ENCODE measurements at regions not wholly inside any gene's neighbourhood (a gene's known extent, or its start where the extent isn't known, plus 50 kb on each side); places are given as distances from the start of the nearest gene placed in this dataset.

GRCh38 chr1:80842796-80843195 is 957.9 kb upstream of the ADGRL2 start:
- Histone ChIP-seq H3K27ac (ENCODE audit: low read depth in 1 of 2, low read length in 2 of 2) (no peak overlapping the region), H3K9me3 (ENCODE audit: control insufficient read depth in 1 of 2, insufficient read depth in 1 of 2, low read length in 2 of 2) (peaks cover 0 to under 1% of the 10 kb centered on the region in 2 experiments), H3K27me3 (ENCODE audit: control insufficient read depth in 1 of 2, insufficient read depth in 2 of 2, low read length in 2 of 2) (no peaks in the 10 kb centered on the region), H3K4me3 (ENCODE audit: low read length) (no peak overlapping the region), H3K36me3 (ENCODE audit: insufficient read depth, low read length) (no peaks in the 10 kb centered on the region), H3K4me1 (ENCODE audit: insufficient read depth, low read length) (no peaks in the 10 kb centered on the region)
- no peak for TF ChIP-seq CTCF (IDR thresholded peaks at IDR 0.05)
- Mint-ChIP-seq H3K27me3 (no peaks in the 10 kb centered on the region), H3K36me3 (ENCODE audit: low read depth) (no peaks in the 10 kb centered on the region), H3K27ac (no peak overlapping the region), H3K9me3 (peaks cover 14% of the 10 kb centered on the region), H3K4me3 (no peak overlapping the region), H3K4me1 (ENCODE audit: low read depth) (no peaks in the 10 kb centered on the region)
- no peak for DNase-seq
- CTCF ChIA-PET = no interaction called here
- POLR2A ChIA-PET = no interaction called here
- no peak for ATAC-seq (ENCODE audit: poor library complexity)
- intact Hi-C loops (cut with DNase I, micrococcal nuclease) = no loop called here

GRCh38 chr1:80841261-80841660 is 959.5 kb upstream of the ADGRL2 start:
- no peaks in the 10 kb centered on the region for H3K36me3 ChIP-seq (ENCODE audit: insufficient read depth, low read length)
- ChIA-PET POLR2A (no interaction called here), CTCF (no interaction called here)
- intact Hi-C loops (cut with DNase I, micrococcal nuclease) = no loop called here
- no peak overlapping the region for H3K4me3 Mint-ChIP-seq
- H3K4me3 ChIP-seq (ENCODE audit: low read length) = no peak overlapping the region
- H3K27me3 ChIP-seq (ENCODE audit: control insufficient read depth in 1 of 2, insufficient read depth in 2 of 2, low read length in 2 of 2) = no peaks in the 10 kb centered on the region
- DNase-seq (no peak), ATAC-seq (ENCODE audit: poor library complexity) (no peak)
- no peak overlapping the region for H3K27ac Mint-ChIP-seq
- H3K4me1 Mint-ChIP-seq (ENCODE audit: low read depth) = no peaks in the 10 kb centered on the region
- no peaks in the 10 kb centered on the region for H3K9me3 ChIP-seq (ENCODE audit: control insufficient read depth in 1 of 2, insufficient read depth in 1 of 2, low read length in 2 of 2)
- no peaks in the 10 kb centered on the region for H3K27me3 Mint-ChIP-seq
- no peak for TF ChIP-seq CTCF (IDR thresholded peaks at IDR 0.05)
- H3K4me1 ChIP-seq (ENCODE audit: insufficient read depth, low read length) = no peaks in the 10 kb centered on the region
- H3K9me3 Mint-ChIP-seq = peaks cover 13% of the 10 kb centered on the region
- H3K36me3 Mint-ChIP-seq (ENCODE audit: low read depth) = no peaks in the 10 kb centered on the region
- H3K27ac ChIP-seq (ENCODE audit: low read depth in 1 of 2, low read length in 2 of 2) = no peak overlapping the region

- Histone ChIP-seq H3K27ac (ENCODE audit: low read depth in 1 of 2, low read length in 2 of 2) (no peak overlapping the region), H3K27me3 (ENCODE audit: control insufficient read depth in 1 of 2, insufficient read depth in 2 of 2, low read length in 2 of 2) (no peaks in the 10 kb centered on the region), H3K9me3 (ENCODE audit: control insufficient read depth in 1 of 2, insufficient read depth in 1 of 2, low read length in 2 of 2) (no peaks in the 10 kb centered on the region), H3K36me3 (ENCODE audit: insufficient read depth, low read length) (no peaks in the 10 kb centered on the region), H3K4me3 (ENCODE audit: low read length) (no peak overlapping the region), H3K4me1 (ENCODE audit: insufficient read depth, low read length) (no peaks in the 10 kb centered on the region)
- ATAC-seq (ENCODE audit: poor library complexity) = no peak
- CTCF ChIA-PET = no interaction called here
- no peak overlapping the region for H3K4me3 Mint-ChIP-seq
- no peaks in the 10 kb centered on the region for H3K4me1 Mint-ChIP-seq (ENCODE audit: low read depth)
- no peak for TF ChIP-seq CTCF (IDR thresholded peaks at IDR 0.05)
- POLR2A ChIA-PET = no interaction called here
- H3K36me3 Mint-ChIP-seq (ENCODE audit: low read depth) = no peaks in the 10 kb centered on the region
- no peak overlapping the region for H3K27ac Mint-ChIP-seq
- DNase-seq = no peak
- H3K27me3 Mint-ChIP-seq = no peaks in the 10 kb centered on the region
- intact Hi-C loops (cut with DNase I, micrococcal nuclease) = no loop called here
- H3K9me3 Mint-ChIP-seq = peaks cover 16% of the 10 kb centered on the region
Measured at GRCh38 chr1:80837066-80837465, 963.7 kb upstream of the ADGRL2 start.
